ENCODE measurements at regions not wholly inside any gene's neighbourhood (a gene's known extent, or its start where the extent isn't known, plus 50 kb on each side); places are given as distances from the start of the nearest gene placed in this dataset.

GRCh38 chr2:64839844-64840243 lies 149.4 kb upstream of the SLC1A4 start:
- TF ChIP-seq, protein P1, sequence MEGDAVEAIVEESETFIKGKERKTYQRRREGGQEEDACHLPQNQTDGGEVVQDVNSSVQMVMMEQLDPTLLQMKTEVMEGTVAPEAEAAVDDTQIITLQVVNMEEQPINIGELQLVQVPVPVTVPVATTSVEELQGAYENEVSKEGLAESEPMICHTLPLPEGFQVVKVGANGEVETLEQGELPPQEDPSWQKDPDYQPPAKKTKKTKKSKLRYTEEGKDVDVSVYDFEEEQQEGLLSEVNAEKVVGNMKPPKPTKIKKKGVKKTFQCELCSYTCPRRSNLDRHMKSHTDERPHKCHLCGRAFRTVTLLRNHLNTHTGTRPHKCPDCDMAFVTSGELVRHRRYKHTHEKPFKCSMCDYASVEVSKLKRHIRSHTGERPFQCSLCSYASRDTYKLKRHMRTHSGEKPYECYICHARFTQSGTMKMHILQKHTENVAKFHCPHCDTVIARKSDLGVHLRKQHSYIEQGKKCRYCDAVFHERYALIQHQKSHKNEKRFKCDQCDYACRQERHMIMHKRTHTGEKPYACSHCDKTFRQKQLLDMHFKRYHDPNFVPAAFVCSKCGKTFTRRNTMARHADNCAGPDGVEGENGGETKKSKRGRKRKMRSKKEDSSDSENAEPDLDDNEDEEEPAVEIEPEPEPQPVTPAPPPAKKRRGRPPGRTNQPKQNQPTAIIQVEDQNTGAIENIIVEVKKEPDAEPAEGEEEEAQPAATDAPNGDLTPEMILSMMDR (IDR thresholded peaks at IDR 0.05): no peak
- TF ChIP-seq POLR2A (IDR thresholded peaks at IDR 0.05): no peak
